ENCODE measurements at regions not wholly inside any gene's neighbourhood (a gene's known extent, or its start where the extent isn't known, plus 50 kb on each side); places are given as distances from the start of the nearest gene placed in this dataset.

DNA sequence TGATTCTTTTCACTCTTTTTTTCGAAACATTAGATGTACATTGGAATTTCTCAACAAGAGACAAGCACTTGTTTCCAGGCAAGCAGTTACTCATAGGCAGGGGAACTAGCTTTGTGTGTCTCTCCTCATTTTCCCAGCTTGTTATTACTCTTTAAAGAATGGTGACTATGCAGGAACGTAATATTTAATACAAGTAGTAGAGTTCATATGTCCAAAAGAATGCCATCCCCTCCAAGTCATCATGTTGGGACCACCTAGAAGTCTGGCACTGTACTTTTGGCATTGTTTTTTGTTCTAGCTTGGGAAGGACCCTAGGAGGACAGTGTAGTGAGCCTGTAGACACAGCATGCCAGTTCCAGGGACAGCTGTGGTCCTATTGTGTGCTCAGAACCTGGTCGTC lies 650.7 kb downstream of the INHBA start:
- DNase-seq (ENCODE audit: low read depth) = no peak

DNA sequence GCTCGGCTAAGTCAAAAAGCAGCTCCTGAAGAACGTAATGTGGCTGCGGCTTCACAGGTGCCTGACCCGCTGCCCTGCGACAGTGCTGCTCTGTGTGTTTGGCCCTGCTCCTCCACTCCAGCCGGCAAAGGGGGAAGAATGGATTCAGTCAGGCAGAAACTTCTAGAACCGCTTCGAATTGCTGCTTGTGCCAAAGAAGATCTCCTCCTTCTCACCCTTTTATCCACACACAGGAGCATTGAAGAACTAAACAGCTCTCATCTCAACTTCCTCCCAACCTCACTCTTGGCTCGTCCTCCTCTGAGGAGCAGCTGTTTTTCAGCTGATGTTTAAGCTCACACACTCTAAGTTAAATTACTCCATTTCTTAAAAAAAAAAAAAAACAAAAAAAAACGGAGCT lies 651.4 kb downstream of the INHBA start:
- no peak for DNase-seq (ENCODE audit: low read depth)

GRCh38 chr7:41051062-41051461 lies 651.8 kb downstream of the INHBA start:
- no peak for DNase-seq (ENCODE audit: low read depth)

GRCh38 chr7:41048771-41049170 lies 654.1 kb downstream of the INHBA start:
- no peak for DNase-seq (ENCODE audit: low read depth)

- no peak for DNase-seq (ENCODE audit: low read depth)
Observed at GRCh38 chr7:41047789-41048191, 655.1 kb downstream of the INHBA start.

- no peak for DNase-seq (ENCODE audit: low read depth)
Observed at GRCh38 chr7:41047211-41047610, 655.7 kb downstream of the INHBA start.

- DNase-seq (ENCODE audit: low read depth) = no peak
Observed at GRCh38 chr7:41046776-41047175, 656.1 kb downstream of the INHBA start.

GRCh38 chr7:41046221-41046761 lies 656.6 kb downstream of the INHBA start:
- DNase-seq (ENCODE audit: low read depth) = peak; percentile 71

- peak; percentile 24 for DNase-seq (ENCODE audit: low read depth)
Observed at GRCh38 chr7:41045556-41046123, 657.2 kb downstream of the INHBA start.

DNA sequence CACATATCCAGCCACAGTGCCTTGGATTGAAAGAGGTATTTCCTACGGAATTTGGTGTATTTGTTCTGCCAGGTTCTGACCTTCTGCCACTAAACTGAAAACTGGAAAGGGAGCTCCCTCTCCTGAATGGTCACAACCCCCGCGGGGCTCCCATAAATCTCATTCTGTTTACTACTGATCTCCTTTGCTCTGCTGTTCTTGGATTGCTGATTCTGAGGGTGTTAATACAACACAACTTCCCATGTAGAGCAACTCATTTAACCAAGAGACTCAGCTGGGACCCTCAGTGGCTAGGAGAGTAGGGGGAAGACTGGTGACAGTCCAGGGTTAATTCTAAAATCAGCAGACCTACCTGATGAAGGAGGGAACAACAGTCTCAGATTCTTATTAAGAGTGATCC lies 662.9 kb downstream of the INHBA start:
- DNase-seq (ENCODE audit: low read depth) = no peak

GRCh38 chr7:41039386-41039953 lies 663.4 kb downstream of the INHBA start:
- peak; percentile 4 for DNase-seq (ENCODE audit: low read depth)

DNA sequence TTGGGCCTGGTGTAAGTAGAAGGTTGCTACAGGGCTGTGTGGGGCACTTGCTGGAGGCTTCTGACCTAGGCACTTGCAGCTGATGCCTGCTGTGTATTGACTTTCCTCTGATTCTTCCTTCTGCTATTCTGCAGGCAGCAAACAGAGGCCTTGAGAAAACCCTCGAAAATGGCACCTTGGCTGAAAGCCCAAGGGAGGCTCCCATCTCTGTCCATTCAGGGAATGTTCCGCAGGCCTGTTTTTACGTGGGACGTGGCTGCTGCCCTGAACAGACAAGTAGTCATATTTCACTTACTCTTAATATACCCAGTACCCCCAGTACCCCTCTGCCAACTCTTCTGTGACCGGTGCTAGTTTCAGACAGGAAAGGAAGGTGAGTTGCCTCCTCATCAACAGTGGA lies 664.7 kb downstream of the INHBA start:
- DNase-seq (ENCODE audit: low read depth) = no peak

- DNase-seq (ENCODE audit: low read depth) = no peak
Observed at GRCh38 chr7:41037691-41038090, 665.2 kb downstream of the INHBA start.

DNA sequence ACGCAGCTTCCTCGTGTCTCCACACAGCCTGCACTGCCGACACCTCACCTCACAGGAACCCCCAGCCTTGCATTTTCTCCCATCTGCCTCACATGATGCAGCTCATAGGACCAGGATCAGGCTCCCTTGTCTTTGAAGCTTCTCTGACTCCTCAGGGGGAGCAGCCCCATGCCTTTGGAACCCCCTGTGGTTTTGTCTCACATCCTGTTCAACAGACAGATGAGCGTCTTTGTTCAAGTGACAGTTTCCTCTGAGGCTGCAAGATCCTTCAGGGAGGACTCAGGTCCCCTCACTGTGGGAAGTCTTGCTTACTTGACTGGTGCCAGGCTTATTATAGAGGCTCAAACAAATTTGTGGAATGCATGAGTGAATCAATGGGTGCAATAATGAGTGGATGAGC lies 667.1 kb downstream of the INHBA start:
- peak; percentile 59 for DNase-seq (ENCODE audit: low read depth)

DNA sequence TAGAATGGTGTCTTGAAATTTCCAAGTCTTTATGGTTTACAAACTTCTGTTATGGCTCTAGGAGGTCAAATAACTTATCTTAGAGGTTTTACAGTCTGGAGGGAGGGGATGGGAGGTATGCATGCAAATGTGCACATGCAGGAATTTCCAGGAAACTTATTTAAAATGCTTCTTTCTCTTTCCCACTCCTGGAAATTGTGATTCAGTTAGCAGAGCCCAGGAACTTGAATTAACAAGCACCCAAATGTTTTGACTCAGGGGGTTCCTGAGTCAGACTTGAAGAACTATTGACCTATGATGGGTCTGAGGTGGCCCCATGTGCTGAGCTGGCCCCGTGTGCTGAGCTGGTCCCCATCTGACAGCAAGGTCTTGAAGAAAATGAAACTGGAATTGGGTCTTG lies 669.4 kb downstream of the INHBA start:
- DNase-seq (ENCODE audit: low read depth) = no peak

GRCh38 chr7:41030673-41031072 lies 672.2 kb downstream of the INHBA start:
- peak; percentile 71 for DNase-seq (ENCODE audit: low read depth)

DNA sequence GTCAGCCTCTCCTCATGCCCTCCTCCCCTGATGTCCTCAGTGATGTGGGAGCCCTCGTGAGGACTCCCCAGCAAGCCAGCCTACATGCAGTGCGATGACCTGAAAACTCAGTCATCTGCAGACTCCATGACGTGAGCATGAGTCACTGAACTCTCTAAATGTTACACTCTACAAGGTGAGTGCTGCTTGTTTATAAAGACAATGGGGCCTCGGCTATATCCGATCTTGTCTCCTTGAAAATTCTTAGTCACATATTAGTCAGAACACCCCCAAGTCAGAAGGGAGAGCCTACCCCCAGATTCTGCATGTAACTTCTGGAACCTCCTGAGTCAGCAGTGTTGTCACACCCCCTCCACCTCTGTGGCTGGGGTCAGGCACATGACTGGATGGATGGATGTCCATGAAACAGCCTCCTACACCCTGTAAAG lies 673.8 kb downstream of the INHBA start:
- DNase-seq (ENCODE audit: low read depth) = peak; percentile 99

GRCh38 chr7:41028580-41028979 lies 674.3 kb downstream of the INHBA start:
- no peak for DNase-seq (ENCODE audit: low read depth)

DNA sequence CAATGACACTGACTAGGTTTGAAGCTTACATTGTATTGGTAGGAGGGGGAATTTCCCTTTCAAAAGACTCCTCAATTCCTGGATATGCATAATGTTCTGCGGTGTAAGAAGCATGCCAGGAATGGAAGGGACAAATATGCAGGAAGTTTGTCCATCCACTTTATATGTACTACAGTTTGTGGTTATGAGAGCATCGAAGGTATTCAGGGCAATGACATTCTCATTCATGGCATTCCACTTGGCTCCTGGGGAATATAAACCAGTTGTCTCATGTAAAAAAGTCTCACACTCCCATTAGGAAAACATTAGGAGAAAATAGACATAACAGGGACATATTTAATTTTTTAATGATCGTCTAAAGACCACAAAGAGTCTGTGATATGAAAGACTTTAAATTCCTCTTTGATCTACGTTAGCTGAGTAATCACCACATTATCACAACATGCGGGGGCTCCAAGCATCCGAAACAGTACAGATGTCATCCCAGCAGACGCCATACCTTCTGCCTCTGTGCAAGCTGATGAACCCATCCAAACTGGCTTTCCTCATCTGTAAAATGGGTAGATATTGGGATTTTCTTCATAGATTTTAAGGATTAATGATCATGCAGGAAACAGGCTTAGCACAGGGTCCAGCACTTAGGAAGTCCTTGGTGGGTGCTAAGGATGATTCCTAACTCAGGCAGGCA lies 675.3 kb downstream of the INHBA start:
- peak; percentile 93 for DNase-seq (ENCODE audit: low read depth)

GRCh38 chr7:41024126-41024525 lies 678.8 kb downstream of the INHBA start:
- no peak for DNase-seq (ENCODE audit: low read depth)

DNA sequence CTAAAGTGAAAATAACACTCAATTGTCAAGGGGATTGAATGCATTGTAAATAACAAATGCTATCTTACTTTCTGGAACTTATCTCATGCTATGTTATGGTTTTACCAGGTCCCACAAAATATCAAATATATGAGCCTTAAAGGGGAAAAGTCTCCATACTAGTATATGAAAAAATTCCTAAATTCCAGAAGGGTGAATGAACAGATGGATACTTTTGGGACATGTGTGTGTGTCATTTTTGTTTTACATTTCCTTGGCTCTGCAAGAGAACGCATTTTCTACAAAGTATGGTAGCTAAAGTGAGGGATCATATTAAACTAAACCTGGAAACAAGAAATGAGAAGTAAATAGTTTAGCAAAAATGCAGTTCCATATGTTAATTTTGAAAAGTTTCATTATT lies 682.8 kb downstream of the INHBA start:
- no peak for DNase-seq (ENCODE audit: low read depth)

DNA sequence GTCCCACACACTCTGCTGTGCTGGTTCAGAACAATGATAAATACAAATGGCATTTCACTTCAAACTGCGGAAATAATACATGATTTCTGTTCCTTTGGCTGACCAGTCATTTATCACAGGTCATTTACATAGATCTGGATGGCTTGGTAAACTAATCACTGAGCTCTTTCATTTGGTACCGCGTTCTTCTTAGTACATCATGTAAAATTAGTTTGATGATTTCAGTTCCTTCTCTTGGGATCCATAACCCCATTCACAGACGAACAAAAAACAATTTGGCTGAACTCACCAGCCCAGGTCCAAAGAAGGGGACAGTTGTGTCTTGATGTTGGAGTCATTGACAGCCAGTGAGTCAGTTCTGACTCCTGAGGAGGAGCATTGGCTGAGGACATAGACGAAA lies 689.8 kb downstream of the INHBA start:
- DNase-seq (ENCODE audit: low read depth) = no peak

DNA sequence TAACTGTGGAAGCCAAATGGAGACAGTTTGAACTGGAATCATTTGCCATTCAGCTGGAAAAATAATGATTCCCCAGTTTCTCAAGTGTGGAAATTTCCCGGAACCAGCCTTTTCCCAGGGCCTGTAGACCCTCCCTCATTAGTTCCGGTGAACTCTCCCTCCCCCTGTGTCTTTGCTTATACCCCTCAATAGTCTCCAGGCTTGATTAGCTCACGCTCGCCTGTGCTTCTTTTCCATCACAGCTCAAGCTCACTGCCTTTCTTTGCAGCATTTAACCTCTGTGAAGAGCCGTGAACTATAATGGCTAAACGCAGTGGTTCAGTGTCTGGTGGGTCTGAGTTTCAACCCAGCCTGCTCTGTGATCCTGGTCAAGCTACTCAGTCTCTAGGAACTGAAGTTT lies 690.8 kb downstream of the INHBA start:
- DNase-seq (ENCODE audit: low read depth) = no peak

All from HT1080 (cell line).